Type B pancreatic cell (in vitro differentiated cells): ENCODE measurements at regions not wholly inside any gene's neighbourhood (a gene's known extent, or its start where the extent isn't known, plus 50 kb on each side); places are given as distances from the start of the nearest gene placed in this dataset.

Experiments used
- DNase-seq: peaks from one replicate; pipeline ENCODE4 v3.0.0; 2021; ENCODE audit warnings: mixed read lengths; ENCODE audit not compliant: unreplicated experiment; ENCODE audit errors: extremely low spot score
- H3K27ac Mint-ChIP-seq: 2 replicates; pipeline ENCODE4 v1.8.0; 2021; ENCODE audit warnings: mild to moderate bottlenecking, mixed read lengths
- H3K27me3 Mint-ChIP-seq: 2 replicates; pipeline ENCODE4 v1.8.0; 2021; ENCODE audit warnings: mixed read lengths
- H3K36me3 Mint-ChIP-seq: 2 replicates; pipeline ENCODE4 v1.8.0; 2021; ENCODE audit warnings: mixed read lengths
- H3K4me1 Mint-ChIP-seq: one replicate; pipeline ENCODE4 v1.8.0; 2021; ENCODE audit warnings: mixed read lengths; ENCODE audit not compliant: unreplicated experiment
- H3K4me3 Mint-ChIP-seq: 2 replicates; pipeline ENCODE4 v1.8.0; 2021; ENCODE audit warnings: mild to moderate bottlenecking, mixed read lengths
- H3K9me3 Mint-ChIP-seq: 2 replicates; pipeline ENCODE4 v1.8.0; 2021; ENCODE audit warnings: mixed read lengths
- TF ChIP-seq, protein P1 (sequence below): fragments of 200-600 bp; sonication (generic); conservative IDR thresholded peaks from 2 replicates; pipeline ENCODE4 v1.5.0; 2021; ENCODE audit warnings: antibody characterized with exemption, mild to moderate bottlenecking

DNA sequence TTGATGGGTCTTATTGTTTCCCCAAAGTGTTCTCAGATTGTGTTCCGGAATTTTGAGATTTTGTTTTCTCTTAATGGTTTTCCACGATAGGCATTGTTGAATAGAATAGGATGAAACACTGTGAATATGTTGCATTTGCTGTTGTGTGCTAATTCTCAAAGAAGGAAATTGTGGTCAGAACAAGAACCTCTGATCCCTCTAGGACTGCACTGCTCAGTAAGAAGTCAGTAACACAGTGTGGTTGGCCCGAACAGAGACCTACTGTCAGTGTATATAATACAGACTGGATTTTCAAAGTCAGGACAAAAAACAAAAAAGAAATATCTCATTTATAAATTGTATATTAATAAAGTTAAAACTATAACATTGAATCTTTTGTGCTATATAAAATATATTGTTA is 494.8 kb downstream of the MAT2B start:
- TF ChIP-seq, protein P1, sequence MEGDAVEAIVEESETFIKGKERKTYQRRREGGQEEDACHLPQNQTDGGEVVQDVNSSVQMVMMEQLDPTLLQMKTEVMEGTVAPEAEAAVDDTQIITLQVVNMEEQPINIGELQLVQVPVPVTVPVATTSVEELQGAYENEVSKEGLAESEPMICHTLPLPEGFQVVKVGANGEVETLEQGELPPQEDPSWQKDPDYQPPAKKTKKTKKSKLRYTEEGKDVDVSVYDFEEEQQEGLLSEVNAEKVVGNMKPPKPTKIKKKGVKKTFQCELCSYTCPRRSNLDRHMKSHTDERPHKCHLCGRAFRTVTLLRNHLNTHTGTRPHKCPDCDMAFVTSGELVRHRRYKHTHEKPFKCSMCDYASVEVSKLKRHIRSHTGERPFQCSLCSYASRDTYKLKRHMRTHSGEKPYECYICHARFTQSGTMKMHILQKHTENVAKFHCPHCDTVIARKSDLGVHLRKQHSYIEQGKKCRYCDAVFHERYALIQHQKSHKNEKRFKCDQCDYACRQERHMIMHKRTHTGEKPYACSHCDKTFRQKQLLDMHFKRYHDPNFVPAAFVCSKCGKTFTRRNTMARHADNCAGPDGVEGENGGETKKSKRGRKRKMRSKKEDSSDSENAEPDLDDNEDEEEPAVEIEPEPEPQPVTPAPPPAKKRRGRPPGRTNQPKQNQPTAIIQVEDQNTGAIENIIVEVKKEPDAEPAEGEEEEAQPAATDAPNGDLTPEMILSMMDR: no peak
- Mint-ChIP-seq H3K9me3 (no peaks in the 10 kb centered on the region), H3K27ac (no peak overlapping the region)

DNA sequence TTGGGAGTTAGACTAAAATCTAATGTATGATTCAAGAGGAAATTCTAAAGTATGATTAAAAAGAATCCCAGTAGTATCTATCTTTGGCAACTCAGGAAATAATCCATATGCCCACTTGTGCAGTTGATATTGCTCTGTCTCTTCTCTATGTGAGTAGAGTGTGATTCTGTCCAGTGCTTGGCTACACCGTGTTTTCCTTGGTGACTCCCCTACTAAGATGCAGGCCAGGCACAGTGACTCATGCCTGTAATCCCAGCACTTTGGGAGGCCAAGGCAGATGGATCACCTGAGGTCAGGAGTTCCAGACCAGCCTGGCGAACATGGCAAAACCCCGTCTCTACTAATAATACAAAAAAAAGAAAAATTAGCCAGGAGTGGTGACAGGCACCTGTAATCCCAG is 495.4 kb downstream of the MAT2B start:
- DNase-seq: no peak

More for the DNA sequence above, 494.8 kb downstream of the MAT2B start:
- Mint-ChIP-seq H3K36me3 (no peaks in the 10 kb centered on the region), H3K27me3 (no peaks in the 10 kb centered on the region), H3K4me3 (no peak overlapping the region), H3K4me1 (peaks cover 10% of the 10 kb centered on the region)
- DNase-seq: no peak

DNA sequence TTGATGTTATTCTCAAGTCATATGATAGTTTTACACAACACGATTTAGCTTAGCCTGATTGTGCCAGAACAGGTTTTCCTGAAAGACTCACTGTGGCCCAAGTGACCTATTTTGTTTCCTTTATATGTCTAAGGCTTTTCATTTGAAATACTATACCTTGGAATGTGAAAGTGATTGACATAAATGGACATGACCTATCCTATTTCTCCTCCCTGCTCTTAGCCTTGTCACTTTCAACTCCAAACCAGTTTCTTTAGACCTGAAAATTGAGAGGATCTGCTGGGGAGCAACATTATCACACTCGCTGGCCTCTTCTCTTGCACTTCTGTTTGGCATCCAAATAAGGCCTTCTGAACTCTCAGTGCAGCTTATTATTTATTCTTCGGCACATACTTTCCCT is 496.8 kb downstream of the MAT2B start:
- Mint-ChIP-seq H3K4me1 (peaks cover 10% of the 10 kb centered on the region), H3K9me3 (no peaks in the 10 kb centered on the region), H3K27ac (peak overlapping the region; percentile 55), H3K27me3 (no peaks in the 10 kb centered on the region), H3K4me3 (peak overlapping the region; percentile 4), H3K36me3 (no peaks in the 10 kb centered on the region)
- no peak for DNase-seq
- TF ChIP-seq, protein P1: no peak

More for the DNA sequence above, 495.4 kb downstream of the MAT2B start:
- Mint-ChIP-seq H3K27me3 (no peaks in the 10 kb centered on the region), H3K4me3 (no peak overlapping the region), H3K4me1 (peaks cover 10% of the 10 kb centered on the region), H3K9me3 (no peaks in the 10 kb centered on the region), H3K36me3 (no peaks in the 10 kb centered on the region), H3K27ac (no peak overlapping the region)
- TF ChIP-seq, protein P1: no peak

DNA sequence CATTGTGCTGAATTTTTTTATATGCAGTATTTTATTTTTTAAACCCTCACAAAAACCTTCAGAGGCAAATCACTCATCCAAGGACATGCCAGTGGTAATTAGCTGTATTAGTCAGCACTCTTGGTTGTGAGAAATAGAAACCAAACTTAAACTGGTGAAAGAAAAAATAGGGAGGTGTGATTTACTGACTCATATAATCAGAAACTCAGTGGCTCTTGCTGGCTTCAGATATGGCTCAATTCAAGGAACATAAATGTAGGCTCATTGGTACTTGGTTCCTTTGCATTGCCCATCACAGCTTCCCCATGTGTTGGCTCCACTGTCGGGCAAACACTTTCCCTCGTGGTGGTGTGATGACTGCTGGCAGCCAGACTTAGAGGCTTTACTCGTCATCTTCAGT is 497.2 kb downstream of the MAT2B start:
- TF ChIP-seq, protein P1: no peak
- DNase-seq: no peak

DNA sequence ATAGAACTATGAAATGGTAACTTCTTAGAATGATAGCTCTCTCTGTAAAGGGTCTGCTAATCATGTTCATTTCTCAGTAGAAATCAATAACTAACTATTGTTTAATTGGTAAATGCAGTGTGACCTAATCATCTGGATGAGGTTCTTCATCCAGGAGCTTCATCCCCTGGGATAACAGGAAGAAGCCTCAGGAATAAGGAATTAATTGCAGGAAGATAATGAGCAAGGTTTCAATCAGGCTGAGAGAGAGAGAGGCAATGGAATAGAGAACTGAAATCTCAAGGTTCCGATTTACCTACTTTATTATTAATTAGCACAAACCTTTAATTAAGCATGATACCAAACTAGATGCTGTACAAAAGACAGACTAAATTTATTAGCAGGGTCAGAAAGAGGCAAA is 499.7 kb downstream of the MAT2B start:
- Mint-ChIP-seq H3K4me3 (no peak overlapping the region), H3K36me3 (no peaks in the 10 kb centered on the region), H3K4me1 (peaks cover 10% of the 10 kb centered on the region), H3K9me3 (no peaks in the 10 kb centered on the region), H3K27me3 (no peaks in the 10 kb centered on the region), H3K27ac (no peak overlapping the region)
- TF ChIP-seq, protein P1: no peak
- DNase-seq: no peak

More for the DNA sequence above, 497.2 kb downstream of the MAT2B start:
- peaks cover 10% of the 10 kb centered on the region for H3K4me1 Mint-ChIP-seq
- H3K9me3 Mint-ChIP-seq: no peaks in the 10 kb centered on the region
- peak overlapping the region; percentile 55 for H3K27ac Mint-ChIP-seq
- no peaks in the 10 kb centered on the region for H3K27me3 Mint-ChIP-seq
- H3K36me3 Mint-ChIP-seq: no peaks in the 10 kb centered on the region
- peak overlapping the region; percentile 4 for H3K4me3 Mint-ChIP-seq

DNA sequence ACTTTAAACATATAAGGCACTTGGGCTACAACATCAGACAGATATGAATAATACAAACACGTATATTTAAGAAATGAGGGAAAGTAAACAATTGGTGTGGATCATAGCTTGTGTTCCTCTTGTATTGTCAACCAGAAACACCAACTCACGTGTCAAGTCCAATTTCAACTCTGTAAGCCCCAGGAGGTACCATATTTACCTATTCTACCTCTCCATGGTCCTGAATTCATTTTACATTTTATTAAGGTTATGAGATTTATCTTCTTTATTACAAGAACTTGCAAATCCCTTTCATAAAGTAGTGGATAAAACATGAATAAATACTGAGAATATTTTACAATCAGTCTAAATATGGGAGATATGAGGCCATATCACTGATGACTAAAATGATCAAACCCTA is 501.6 kb downstream of the MAT2B start:
- Mint-ChIP-seq H3K27me3 (no peaks in the 10 kb centered on the region), H3K36me3 (no peaks in the 10 kb centered on the region), H3K9me3 (no peaks in the 10 kb centered on the region), H3K27ac (no peak overlapping the region), H3K4me1 (peaks cover 4% of the 10 kb centered on the region), H3K4me3 (no peak overlapping the region)
- TF ChIP-seq, protein P1: no peak
- no peak for DNase-seq
